ENCODE measurements at regions not wholly inside any gene's neighbourhood (a gene's known extent, or its start where the extent isn't known, plus 50 kb on each side); places are given as distances from the start of the nearest gene placed in this dataset.

- TF ChIP-seq CTCF (IDR thresholded peaks at IDR 0.05) (no peak), ZFX (IDR thresholded peaks at IDR 0.05; ENCODE audit: borderline replicate concordance) (no peak)
- H3K27ac ChIP-seq = no peak overlapping the region
Measured at GRCh38 chr6:148274809-148275208, 67.8 kb upstream of the SASH1 start.

- no peak overlapping the region for H3K27ac ChIP-seq
- TF ChIP-seq CTCF (IDR thresholded peaks at IDR 0.05) (no peak), ZFX (IDR thresholded peaks at IDR 0.05; ENCODE audit: borderline replicate concordance) (no peak)
Measured at GRCh38 chr6:148285205-148285604, 57.4 kb upstream of the SASH1 start.

- no peak overlapping the region for H3K27ac ChIP-seq
- TF ChIP-seq CTCF (IDR thresholded peaks at IDR 0.05) (no peak), ZFX (IDR thresholded peaks at IDR 0.05; ENCODE audit: borderline replicate concordance) (no peak)
Measured at GRCh38 chr6:148286563-148286962, 56.1 kb upstream of the SASH1 start.

- H3K27ac ChIP-seq = no peak overlapping the region
- TF ChIP-seq ZFX (IDR thresholded peaks at IDR 0.05; ENCODE audit: borderline replicate concordance) = no peak
Measured at GRCh38 chr6:148287623-148288333, 54.9 kb upstream of the SASH1 start.

- H3K27ac ChIP-seq = no peak overlapping the region
- TF ChIP-seq CTCF (IDR thresholded peaks at IDR 0.05) (no peak), ZFX (IDR thresholded peaks at IDR 0.05; ENCODE audit: borderline replicate concordance) (no peak)
Measured at GRCh38 chr6:148288541-148288940, 54.1 kb upstream of the SASH1 start.

- TF ChIP-seq ZFX (IDR thresholded peaks at IDR 0.05; ENCODE audit: borderline replicate concordance) (no peak), CTCF (IDR thresholded peaks at IDR 0.05) (no peak)
- no peak overlapping the region for H3K27ac ChIP-seq
Measured at GRCh38 chr6:148289153-148289552, 53.5 kb upstream of the SASH1 start.

GRCh38 chr6:148291876-148292275 is 50.8 kb upstream of the SASH1 start:
- no peak overlapping the region for H3K27ac ChIP-seq
- TF ChIP-seq ZFX (IDR thresholded peaks at IDR 0.05; ENCODE audit: borderline replicate concordance) = no peak
- TF ChIP-seq CTCF (IDR thresholded peaks at IDR 0.05) = no peak
